ENCODE measurements at regions not wholly inside any gene's neighbourhood (a gene's known extent, or its start where the extent isn't known, plus 50 kb on each side); places are given as distances from the start of the nearest gene placed in this dataset.

- Histone ChIP-seq H3K4me1 (peaks cover 0 to 26% (median 11%) of the 10 kb centered on the region in 4 donors), H3K36me3 (no peaks in the 10 kb centered on the region), H3K4me3 (no peak overlapping the region), H3K27me3 (peaks cover 0 to 100% of the 10 kb centered on the region in 2 donors), H3K27ac (no peak overlapping the region), H3K9me3 (no peaks in the 10 kb centered on the region)
- intact Hi-C loops (cut with DNase I; ENCODE audit: low total_unique reads) = no loop called here
- TF ChIP-seq CTCF (IDR thresholded peaks at IDR 0.05) = no peak
- DNase-seq = no peak
Observed at GRCh38 chr15:89413877-89414276, 79.3 kb upstream of the POLG start.

- Histone ChIP-seq H3K4me3 (no peak overlapping the region), H3K9me3 (no peaks in the 10 kb centered on the region), H3K4me1 (peaks cover 0 to 35% (median 20%) of the 10 kb centered on the region in 4 donors), H3K27me3 (peaks cover 0 to 100% of the 10 kb centered on the region in 2 donors), H3K27ac (no peak overlapping the region), H3K36me3 (no peaks in the 10 kb centered on the region)
- DNase-seq = no peak
- intact Hi-C loops (cut with DNase I; ENCODE audit: low total_unique reads) = no loop called here
- TF ChIP-seq CTCF (IDR thresholded peaks at IDR 0.05) = no peak
Observed at GRCh38 chr15:89412905-89413411, 78.3 kb upstream of the POLG start.

- no peak overlapping the region for H3K4me3 ChIP-seq
- intact Hi-C loops (cut with DNase I; ENCODE audit: low total_unique reads) = no loop called here
- peaks cover 0 to 50% (median 40%) of the 10 kb centered on the region in 4 donors for H3K4me1 ChIP-seq
- no peaks in the 10 kb centered on the region for H3K36me3 ChIP-seq
- no peak overlapping the region for H3K27ac ChIP-seq
- TF ChIP-seq CTCF (IDR thresholded peaks at IDR 0.05) = no peak
- peaks cover 0 to 100% of the 10 kb centered on the region in 2 donors for H3K27me3 ChIP-seq
- no peak for DNase-seq
- no peaks in the 10 kb centered on the region for H3K9me3 ChIP-seq
Observed at GRCh38 chr15:89410039-89410435, 75.4 kb upstream of the POLG start.

GRCh38 chr15:89409184-89410038 is 74.8 kb upstream of the POLG start:
- Histone ChIP-seq H3K36me3 (no peaks in the 10 kb centered on the region), H3K27me3 (peaks cover 0 to 100% of the 10 kb centered on the region in 2 donors), H3K4me3 (peak overlapping the region; percentile 2 to 28), H3K4me1 (peaks cover 0 to 50% (median 40%) of the 10 kb centered on the region in 4 donors), H3K9me3 (no peaks in the 10 kb centered on the region), H3K27ac (no peak overlapping the region)
- intact Hi-C loops (cut with DNase I; ENCODE audit: low total_unique reads) = no loop called here
- no peak for DNase-seq
- TF ChIP-seq CTCF (IDR thresholded peaks at IDR 0.05) = no peak

GRCh38 chr15:89408372-89409183 is 74.0 kb upstream of the POLG start:
- TF ChIP-seq CTCF (IDR thresholded peaks at IDR 0.05) = no peak
- Histone ChIP-seq H3K36me3 (no peaks in the 10 kb centered on the region), H3K27ac (no peak overlapping the region), H3K27me3 (peaks cover 0 to 100% of the 10 kb centered on the region in 2 donors), H3K4me3 (peak overlapping the region; percentile 2 to 28), H3K4me1 (peaks cover 0 to 50% (median 40%) of the 10 kb centered on the region in 4 donors), H3K9me3 (no peaks in the 10 kb centered on the region)
- DNase-seq = no peak
- intact Hi-C loops (cut with DNase I; ENCODE audit: low total_unique reads) = no loop called here

All from tibial artery (tissue), 4 donors.